ENCODE measurements at regions not wholly inside any gene's neighbourhood (a gene's known extent, or its start where the extent isn't known, plus 50 kb on each side); places are given as distances from the start of the nearest gene placed in this dataset.
"Not testable (repeated sequence)": the region's sequence is repeated elsewhere in the genome, so short reads cannot be mapped to it uniquely, and the experiment has no call there.

DNA sequence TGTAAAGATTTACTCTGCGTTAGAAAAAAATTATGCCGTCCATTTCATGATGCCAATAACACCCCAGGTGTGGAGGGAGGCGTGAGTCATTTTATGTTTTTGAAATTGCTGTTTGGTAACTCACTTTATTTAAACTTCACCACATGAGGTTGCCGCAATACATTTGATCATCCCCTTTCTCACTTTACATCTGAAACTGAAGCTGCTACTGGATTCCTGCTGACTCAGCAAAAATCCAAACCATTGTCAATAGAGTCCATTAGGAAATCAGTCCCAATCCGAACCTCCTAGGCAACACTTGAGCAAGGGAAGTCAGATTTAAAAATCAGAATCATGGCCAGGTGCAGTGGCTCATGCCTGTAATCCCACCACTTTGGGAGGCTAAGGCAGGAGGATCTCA lies 136.6 kb upstream of the SVIL start:
- Histone ChIP-seq H4K20me1 (ENCODE audit: insufficient read depth, low read length) (no peaks in the 10 kb centered on the region), H3K4me3 (ENCODE audit: low read depth in 1 of 2, low read length in 2 of 2) (no peak overlapping the region), H3K79me2 (ENCODE audit: insufficient read depth, low read length) (no peaks in the 10 kb centered on the region), H3K36me3 (ENCODE audit: insufficient read depth, low read length) (no peaks in the 10 kb centered on the region), H3K9me3 (ENCODE audit: insufficient read depth, low read length, severe bottlenecking) (no peaks in the 10 kb centered on the region), H3K4me2 (ENCODE audit: insufficient read depth, low read length) (no peak overlapping the region), H3K27me3 (ENCODE audit: insufficient read depth, low read length, poor library complexity) (no peaks in the 10 kb centered on the region), H3K9ac (ENCODE audit: low read depth, low read length) (no peak overlapping the region), H3K27ac (ENCODE audit: low read length) (no peak overlapping the region), H2AFZ (ENCODE audit: low read depth, low read length) (no peak overlapping the region), H3K4me1 (ENCODE audit: insufficient read depth, low read length) (peaks cover 9% of the 10 kb centered on the region)
- ATAC-seq (ENCODE audit: insufficient read depth, low read depth) (no peak), DNase-seq (no peak)
- TF ChIP-seq, protein P1, sequence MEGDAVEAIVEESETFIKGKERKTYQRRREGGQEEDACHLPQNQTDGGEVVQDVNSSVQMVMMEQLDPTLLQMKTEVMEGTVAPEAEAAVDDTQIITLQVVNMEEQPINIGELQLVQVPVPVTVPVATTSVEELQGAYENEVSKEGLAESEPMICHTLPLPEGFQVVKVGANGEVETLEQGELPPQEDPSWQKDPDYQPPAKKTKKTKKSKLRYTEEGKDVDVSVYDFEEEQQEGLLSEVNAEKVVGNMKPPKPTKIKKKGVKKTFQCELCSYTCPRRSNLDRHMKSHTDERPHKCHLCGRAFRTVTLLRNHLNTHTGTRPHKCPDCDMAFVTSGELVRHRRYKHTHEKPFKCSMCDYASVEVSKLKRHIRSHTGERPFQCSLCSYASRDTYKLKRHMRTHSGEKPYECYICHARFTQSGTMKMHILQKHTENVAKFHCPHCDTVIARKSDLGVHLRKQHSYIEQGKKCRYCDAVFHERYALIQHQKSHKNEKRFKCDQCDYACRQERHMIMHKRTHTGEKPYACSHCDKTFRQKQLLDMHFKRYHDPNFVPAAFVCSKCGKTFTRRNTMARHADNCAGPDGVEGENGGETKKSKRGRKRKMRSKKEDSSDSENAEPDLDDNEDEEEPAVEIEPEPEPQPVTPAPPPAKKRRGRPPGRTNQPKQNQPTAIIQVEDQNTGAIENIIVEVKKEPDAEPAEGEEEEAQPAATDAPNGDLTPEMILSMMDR (IDR thresholded peaks at IDR 0.05; ENCODE audit: borderline replicate concordance, extremely low read depth, low read length, poor library complexity, severe bottlenecking) = no peak
- no peak for TF ChIP-seq EZH2 (IDR thresholded peaks at IDR 0.05; ENCODE audit: borderline replicate concordance, low read depth, low read length, severe bottlenecking)

DNA sequence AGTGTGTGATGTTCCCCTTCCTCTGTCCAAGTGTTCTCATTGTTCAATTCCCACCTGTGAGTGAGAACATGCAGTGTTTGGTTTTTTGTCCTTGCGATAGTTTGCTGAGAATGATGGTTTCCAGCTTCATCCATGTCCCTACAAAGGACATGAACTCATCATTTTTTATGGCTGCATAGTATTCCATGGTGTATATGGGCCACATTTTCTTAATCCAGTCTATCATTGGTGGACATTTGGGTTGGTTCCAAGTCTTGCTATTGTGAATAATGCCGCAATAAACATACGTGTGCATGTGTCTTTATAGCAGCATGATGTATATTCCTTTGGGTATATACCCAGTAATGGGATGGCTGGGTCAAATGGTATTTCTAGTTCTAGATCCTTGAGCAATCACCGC lies 134.5 kb upstream of the SVIL start:
- not testable (repeated sequence) for H3K4me3 ChIP-seq (ENCODE audit: low read depth in 1 of 2, low read length in 2 of 2); H4K20me1 ChIP-seq (ENCODE audit: insufficient read depth, low read length); ATAC-seq (ENCODE audit: insufficient read depth, low read depth); H3K79me2 ChIP-seq (ENCODE audit: insufficient read depth, low read length); H3K4me2 ChIP-seq (ENCODE audit: insufficient read depth, low read length); H3K36me3 ChIP-seq (ENCODE audit: insufficient read depth, low read length); H3K27me3 ChIP-seq (ENCODE audit: insufficient read depth, low read length, poor library complexity); H2AFZ ChIP-seq (ENCODE audit: low read depth, low read length); H3K4me1 ChIP-seq (ENCODE audit: insufficient read depth, low read length); H3K27ac ChIP-seq (ENCODE audit: low read length); DNase-seq; H3K9me3 ChIP-seq (ENCODE audit: insufficient read depth, low read length, severe bottlenecking); H3K9ac ChIP-seq (ENCODE audit: low read depth, low read length)

DNA sequence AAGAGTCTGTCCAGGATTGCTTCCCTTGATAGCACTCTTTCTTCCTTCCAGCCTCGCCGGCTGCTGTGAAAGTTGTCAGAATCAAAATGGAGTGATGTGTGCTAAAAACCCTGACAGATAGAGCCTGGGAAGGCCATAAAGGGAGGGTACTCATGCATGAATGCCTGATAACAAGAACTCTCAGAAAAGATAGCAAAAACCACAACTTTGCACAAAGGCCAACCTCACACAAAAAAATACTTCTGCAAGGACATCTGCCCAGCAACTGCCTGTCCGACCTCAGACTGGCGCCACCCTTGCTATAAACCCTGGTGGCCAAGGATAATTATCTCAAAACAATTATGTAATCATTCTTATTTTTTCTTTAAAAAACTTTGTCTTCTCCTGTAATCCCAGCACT lies 133.2 kb upstream of the SVIL start:
- H3K27ac ChIP-seq (ENCODE audit: low read length) = no peak overlapping the region
- H3K4me1 ChIP-seq (ENCODE audit: insufficient read depth, low read length) = peaks cover 9% of the 10 kb centered on the region
- no peaks in the 10 kb centered on the region for H3K36me3 ChIP-seq (ENCODE audit: insufficient read depth, low read length)
- H2AFZ ChIP-seq (ENCODE audit: low read depth, low read length) = no peak overlapping the region
- no peak overlapping the region for H3K4me3 ChIP-seq (ENCODE audit: low read depth in 1 of 2, low read length in 2 of 2)
- H3K9ac ChIP-seq (ENCODE audit: low read depth, low read length) = no peak overlapping the region
- no peak for DNase-seq
- H3K9me3 ChIP-seq (ENCODE audit: insufficient read depth, low read length, severe bottlenecking) = no peaks in the 10 kb centered on the region
- no peak for TF ChIP-seq EZH2 (IDR thresholded peaks at IDR 0.05; ENCODE audit: borderline replicate concordance, low read depth, low read length, severe bottlenecking)
- TF ChIP-seq, protein P1 (IDR thresholded peaks at IDR 0.05; ENCODE audit: borderline replicate concordance, extremely low read depth, low read length, poor library complexity, severe bottlenecking) = no peak
- H3K79me2 ChIP-seq (ENCODE audit: insufficient read depth, low read length) = no peaks in the 10 kb centered on the region
- H4K20me1 ChIP-seq (ENCODE audit: insufficient read depth, low read length) = no peaks in the 10 kb centered on the region
- H3K4me2 ChIP-seq (ENCODE audit: insufficient read depth, low read length) = no peak overlapping the region
- no peaks in the 10 kb centered on the region for H3K27me3 ChIP-seq (ENCODE audit: insufficient read depth, low read length, poor library complexity)
- ATAC-seq (ENCODE audit: insufficient read depth, low read depth) = no peak

DNA sequence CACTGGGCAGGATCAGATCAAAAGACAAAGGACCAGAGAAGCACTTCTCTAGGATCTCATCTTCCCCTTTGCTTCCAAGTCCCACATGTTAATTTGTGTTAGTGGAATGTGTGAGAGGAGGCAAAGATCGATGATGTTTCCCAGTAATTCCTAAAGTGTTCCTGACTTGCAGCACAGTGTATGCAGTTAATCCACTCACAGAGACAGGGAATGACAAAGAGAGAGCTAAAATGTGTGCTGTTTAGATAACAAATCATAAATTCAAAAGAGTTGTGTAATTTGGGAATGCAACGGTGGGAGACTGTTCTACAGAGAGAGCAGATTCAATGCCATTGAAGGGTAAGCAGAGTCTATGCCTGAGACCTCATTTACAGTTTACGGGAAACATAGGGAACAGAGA lies 132.0 kb upstream of the SVIL start:
- ATAC-seq (ENCODE audit: insufficient read depth, low read depth) (no peak), DNase-seq (no peak)
- H3K4me3 ChIP-seq (ENCODE audit: low read depth in 1 of 2, low read length in 2 of 2) = no peak overlapping the region
- H3K9ac ChIP-seq (ENCODE audit: low read depth, low read length) = no peak overlapping the region
- no peaks in the 10 kb centered on the region for H3K79me2 ChIP-seq (ENCODE audit: insufficient read depth, low read length)
- no peaks in the 10 kb centered on the region for H3K36me3 ChIP-seq (ENCODE audit: insufficient read depth, low read length)
- H2AFZ ChIP-seq (ENCODE audit: low read depth, low read length) = no peak overlapping the region
- no peaks in the 10 kb centered on the region for H4K20me1 ChIP-seq (ENCODE audit: insufficient read depth, low read length)
- H3K4me2 ChIP-seq (ENCODE audit: insufficient read depth, low read length) = no peak overlapping the region
- H3K27ac ChIP-seq (ENCODE audit: low read length) = no peak overlapping the region
- no peaks in the 10 kb centered on the region for H3K4me1 ChIP-seq (ENCODE audit: insufficient read depth, low read length)
- H3K27me3 ChIP-seq (ENCODE audit: insufficient read depth, low read length, poor library complexity) = no peaks in the 10 kb centered on the region
- no peak for TF ChIP-seq EZH2 (IDR thresholded peaks at IDR 0.05; ENCODE audit: borderline replicate concordance, low read depth, low read length, severe bottlenecking)
- TF ChIP-seq, protein P1 (IDR thresholded peaks at IDR 0.05; ENCODE audit: borderline replicate concordance, extremely low read depth, low read length, poor library complexity, severe bottlenecking) = no peak
- no peaks in the 10 kb centered on the region for H3K9me3 ChIP-seq (ENCODE audit: insufficient read depth, low read length, severe bottlenecking)

Data from DND-41 (cell line).